H1 (cell line): ENCODE measurements at regions not wholly inside any gene's neighbourhood (a gene's known extent, or its start where the extent isn't known, plus 50 kb on each side); places are given as distances from the start of the nearest gene placed in this dataset.

Experiments used
- CTCF ChIA-PET: fragments of 300-600 bp; sonication (Branson Sonifier 250); formaldehyde crosslinking; loops from one replicate; lab custom pipeline; 2021; ENCODE audit not compliant: partially characterized antibody; lab: Charles Lee
- POLR2A ChIA-PET: fragments of 300-600 bp; sonication (Branson Sonifier 250); formaldehyde crosslinking; loops from one replicate; lab custom pipeline; 2021; ENCODE audit warnings: inconsistent platforms; ENCODE audit not compliant: partially characterized antibody; lab: Charles Lee
- DNase-seq, 2 experiments: peaks; one replicate each; pipeline versions ENCODE4 v3.0.0 to v3.0.0-alpha.2; 2010 to 2022; ENCODE audit warnings: low spot score in 2 of 2, low read depth in 1 of 2, mixed read lengths in 1 of 2
- FAIRE-seq: peaks from 2 replicates; lab custom pipeline; 2011; peaks lifted over from hg19 to GRCh38; lab: Jason Lieb, UNC
- H2AFZ ChIP-seq: 2 replicates; pipeline ENCODE4 v1.8.1; 2012; ENCODE audit warnings: low read length, inconsistent platforms
- H2AK5ac ChIP-seq: 2 replicates; pipeline ENCODE4 v1.6.1; 2013; ENCODE audit warnings: low read depth, low read length
- H2BK120ac ChIP-seq: replicated peaks from 2 replicates; pipeline ENCODE3; 2013; ENCODE audit warnings: low read depth, low read length, inconsistent platforms
- H2BK12ac ChIP-seq: 2 replicates; pipeline ENCODE4 v1.6.1; 2013; ENCODE audit warnings: low read depth, low read length
- H2BK15ac ChIP-seq: 2 replicates; pipeline ENCODE4 v1.6.1; 2013; ENCODE audit warnings: low read length
- H2BK20ac ChIP-seq: 2 replicates; pipeline ENCODE4 v1.6.1; 2013; ENCODE audit warnings: low read length
- H2BK5ac ChIP-seq: 2 replicates; pipeline ENCODE4 v1.6.1; 2013; ENCODE audit warnings: low read depth, low read length
- H3K14ac ChIP-seq: 2 replicates; pipeline ENCODE4 v1.6.1; 2013; ENCODE audit warnings: inconsistent platforms; ENCODE audit not compliant: insufficient read length
- H3K18ac ChIP-seq: 2 replicates; pipeline ENCODE4 v1.6.1; 2013; ENCODE audit warnings: low read length; ENCODE audit errors: extremely low read depth
- H3K23ac ChIP-seq: 2 replicates; pipeline ENCODE4 v1.6.1; 2013; ENCODE audit warnings: inconsistent platforms; ENCODE audit not compliant: insufficient read length
- H3K23me2 ChIP-seq: 2 replicates; pipeline ENCODE4 v1.6.1; 2013; ENCODE audit warnings: low read depth, low read length
- H3K27ac ChIP-seq: 2 replicates; pipeline ENCODE4 v1.6.1; 2011; ENCODE audit warnings: low read depth, low read length, inconsistent platforms
- H3K27me3 ChIP-seq, 4 experiments: replicated peaks in 1 of 4; 1 replicate in 1 of 4; 2 replicates in 3 of 4; pipeline versions ENCODE4 v1.6.1 to v1.8.1; 2011 to 2013; ENCODE audit warnings: low read length in 3 of 4, mild to moderate bottlenecking in 3 of 4, inconsistent platforms in 2 of 4, mixed read lengths in 2 of 4, moderate library complexity in 1 of 4; ENCODE audit not compliant: control insufficient read depth in 3 of 4, insufficient read depth in 3 of 4; ENCODE audit errors: extremely low read depth in 1 of 4
- H3K36me3 ChIP-seq, 4 experiments: 2 replicates each; pipeline versions ENCODE4 v1.6.1 to v1.8.1; 2011 to 2013; ENCODE audit warnings: mild to moderate bottlenecking in 4 of 4, low read length in 3 of 4, moderate library complexity in 2 of 4, control low read depth in 1 of 4, inconsistent platforms in 1 of 4; ENCODE audit not compliant: insufficient read depth in 4 of 4, control insufficient read depth in 2 of 4
- H3K4ac ChIP-seq: replicated peaks from 2 replicates; pipeline ENCODE3; 2013; ENCODE audit warnings: low read length, low read depth, mixed read lengths, inconsistent platforms; ENCODE audit not compliant: insufficient read length
- H3K4me1 ChIP-seq, 4 experiments: replicated peaks in 1 of 4; 1 replicate in 1 of 4; 2 replicates in 3 of 4; pipeline versions ENCODE4 v1.6.1 to v1.8.1; 2011 to 2013; ENCODE audit warnings: low read length in 3 of 4, inconsistent platforms in 2 of 4, mixed read lengths in 1 of 4; ENCODE audit not compliant: insufficient read depth in 4 of 4, control insufficient read depth in 3 of 4
- H3K4me2 ChIP-seq, 2 experiments: 2 replicates each; pipeline versions ENCODE4 v1.6.1 to v1.8.1; 2011 to 2013; ENCODE audit warnings: low read depth in 2 of 2, low read length in 2 of 2, control low read depth in 1 of 2, inconsistent platforms in 1 of 2, mild to moderate bottlenecking in 1 of 2; ENCODE audit not compliant: insufficient read depth in 1 of 2
- H3K4me3 ChIP-seq, 4 experiments: fragments of 200-600, 300-600 bp in 1 of 4; sonication (generic), shearing (Covaris generic), sonication (Bioruptor Twin) in 1 of 4; 2 replicates each; pipeline versions ENCODE4 v1.5.1 to v1.8.1; 2011 to 2016; ENCODE audit warnings: low read length in 4 of 4, low read depth in 3 of 4, control low read depth in 2 of 4, inconsistent platforms in 2 of 4, mild to moderate bottlenecking in 2 of 4, mixed read lengths in 1 of 4, moderate library complexity in 1 of 4; ENCODE audit not compliant: insufficient read depth in 2 of 4; ENCODE audit errors: extremely low read depth in 1 of 4
- H3K56ac ChIP-seq: replicated peaks from 2 replicates; pipeline ENCODE3; 2013; ENCODE audit warnings: low read depth, mild to moderate bottlenecking, mixed read lengths, low read length, inconsistent platforms; ENCODE audit not compliant: insufficient read length
- H3K79me1 ChIP-seq: 2 replicates; pipeline ENCODE4 v1.6.1; 2013; ENCODE audit warnings: low read depth, low read length, control low read depth
- H3K79me2 ChIP-seq, 2 experiments: 2 replicates each; pipeline versions ENCODE4 v1.6.1 to v1.8.1; 2012 to 2013; ENCODE audit warnings: low read length in 2 of 2, mild to moderate bottlenecking in 2 of 2, inconsistent platforms in 1 of 2; ENCODE audit not compliant: insufficient read depth in 2 of 2, control insufficient read depth in 1 of 2
- H3K9ac ChIP-seq, 4 experiments: replicated peaks in 1 of 4; 1 replicate in 1 of 4; 2 replicates in 3 of 4; pipeline versions ENCODE4 v1.6.1 to v1.8.1; 2011 to 2013; ENCODE audit warnings: low read depth in 3 of 4, low read length in 3 of 4, control low read depth in 2 of 4, mild to moderate bottlenecking in 2 of 4, moderate library complexity in 2 of 4, inconsistent platforms in 1 of 4; ENCODE audit errors: extremely low read depth in 1 of 4
- H3K9me3 ChIP-seq, 2 experiments: 2 replicates each; pipeline versions ENCODE4 v1.6.1 to v1.8.1; 2012 to 2013; ENCODE audit warnings: mild to moderate bottlenecking in 2 of 2, moderate library complexity in 2 of 2, control low read depth in 1 of 2, inconsistent platforms in 1 of 2, low read depth in 1 of 2, low read length in 1 of 2, mixed read lengths in 1 of 2; ENCODE audit not compliant: insufficient read depth in 2 of 2
- H4K20me1 ChIP-seq, 2 experiments: replicated peaks in 1 of 2; 2 replicates each; pipeline versions ENCODE3 to v1.8.1; 2011 to 2013; ENCODE audit warnings: inconsistent platforms in 2 of 2, low read length in 2 of 2, mild to moderate bottlenecking in 1 of 2; ENCODE audit not compliant: insufficient read depth in 2 of 2, control insufficient read depth in 1 of 2
- H4K5ac ChIP-seq: 2 replicates; pipeline ENCODE4 v1.6.1; 2013; ENCODE audit warnings: low read length, low read depth, mixed read lengths, inconsistent platforms; ENCODE audit not compliant: insufficient read length
- H4K8ac ChIP-seq: 2 replicates; pipeline ENCODE4 v1.8.0; 2013; ENCODE audit warnings: mild to moderate bottlenecking, moderate library complexity, low read length, inconsistent platforms; ENCODE audit not compliant: insufficient read depth; ENCODE audit errors: extremely low read depth
- H4K91ac ChIP-seq: replicated peaks from 2 replicates; pipeline ENCODE3; 2013; ENCODE audit warnings: low read length, mixed read lengths, inconsistent platforms; ENCODE audit not compliant: insufficient read length
- CEBPB ChIP-seq: IDR thresholded peaks from 2 replicates; pipeline ENCODE4 v1.6.1; 2012; ENCODE audit warnings: low read depth, low read length
- GTF2F1 ChIP-seq: IDR thresholded peaks from 2 replicates; pipeline ENCODE4 v1.6.1; 2012; ENCODE audit warnings: low read depth, low read length, improper control_type of control experiment, borderline replicate concordance
- WGBS, 2 experiments: shearing (Covaris generic) in 1 of 2; methylation state at CpG; one replicate each; pipeline versions ENCODE4 v1.1.6 to v1.1.7; 2013 to 2015; ENCODE audit warnings: low lambda C conversion rate in 2 of 2, mixed read lengths in 2 of 2, inconsistent platforms in 1 of 2, low coverage in 1 of 2, missing lambda C conversion rate in 1 of 2; ENCODE audit not compliant: insufficient replicate concordance in 2 of 2, insufficient coverage in 1 of 2, insufficient read length in 1 of 2; ENCODE audit errors: extremely low coverage in 1 of 2, missing lambda C conversion rate in 1 of 2; 5-methylcytosine and 5-hydroxymethylcytosine counted together

GRCh38 chr18:27413495-27414401 lies 228.6 kb upstream of the CHST9 start:
- H2AK5ac ChIP-seq = no peak overlapping the region
- no peak overlapping the region for H3K4ac ChIP-seq
- no peak overlapping the region for H2BK5ac ChIP-seq
- no peak overlapping the region for H3K4me2 ChIP-seq
- H4K91ac ChIP-seq = no peak overlapping the region
- H3K4me3 ChIP-seq = no peak overlapping the region
- H3K23me2 ChIP-seq = no peaks in the 10 kb centered on the region
- no peak overlapping the region for H4K8ac ChIP-seq
- H3K18ac ChIP-seq = no peak overlapping the region
- POLR2A ChIA-PET = no interaction called here
- H3K27me3 ChIP-seq = no peaks in the 10 kb centered on the region
- CTCF ChIA-PET = no interaction called here
- no peak overlapping the region for H2AFZ ChIP-seq
- H2BK15ac ChIP-seq = no peak overlapping the region
- no peak overlapping the region for H3K23ac ChIP-seq
- no peak overlapping the region for H2BK20ac ChIP-seq
- no peak overlapping the region for H2BK120ac ChIP-seq
- no peaks in the 10 kb centered on the region for H3K79me2 ChIP-seq
- peaks cover 0 to 4% (median 3%) of the 10 kb centered on the region in 4 experiments; a peak in 3 of 7 replicates for H3K4me1 ChIP-seq
- no peaks in the 10 kb centered on the region for H3K9me3 ChIP-seq
- 69% methylated on average over 7 of the region's 7 CpGs; no CpG with 5 or more reads in 1 of the 2 experiments for WGBS, 2 experiments
- DNase-seq (no peak), FAIRE-seq (no peak)
- H4K20me1 ChIP-seq = no peaks in the 10 kb centered on the region
- H4K5ac ChIP-seq = no peak overlapping the region
- no peak overlapping the region for H3K27ac ChIP-seq
- H3K56ac ChIP-seq = no peak overlapping the region
- TF ChIP-seq CEBPB = no peak
- TF ChIP-seq GTF2F1 = no peak
- no peak overlapping the region for H3K9ac ChIP-seq
- H3K36me3 ChIP-seq = no peaks in the 10 kb centered on the region
- no peak overlapping the region for H2BK12ac ChIP-seq
- no peak overlapping the region for H3K14ac ChIP-seq
- no peaks in the 10 kb centered on the region for H3K79me1 ChIP-seq
